SU-DHL-6 (cell line): ENCODE measurements at regions not wholly inside any gene's neighbourhood (a gene's known extent, or its start where the extent isn't known, plus 50 kb on each side); places are given as distances from the start of the nearest gene placed in this dataset.

Experiments used
- EZH2phosphoT487 ChIP-seq: fragments of 200-600 bp; sonication (generic), shearing (Covaris generic); conservative IDR thresholded peaks from 2 replicates; pipeline ENCODE4 v1.6.1; 2018; ENCODE audit warnings: mild to moderate bottlenecking, antibody characterized with exemption, low read length, moderate library complexity, mixed read lengths
- TF ChIP-seq, protein P1 (sequence below): fragments of 200-600 bp; sonication (generic); IDR thresholded peaks from one replicate; pipeline ENCODE4 v1.5.1; 2017; ENCODE audit warnings: antibody characterized with exemption, mild to moderate bottlenecking, low read length, moderate library complexity; ENCODE audit not compliant: insufficient read depth, poor library complexity, severe bottlenecking

- TF ChIP-seq, protein P1, sequence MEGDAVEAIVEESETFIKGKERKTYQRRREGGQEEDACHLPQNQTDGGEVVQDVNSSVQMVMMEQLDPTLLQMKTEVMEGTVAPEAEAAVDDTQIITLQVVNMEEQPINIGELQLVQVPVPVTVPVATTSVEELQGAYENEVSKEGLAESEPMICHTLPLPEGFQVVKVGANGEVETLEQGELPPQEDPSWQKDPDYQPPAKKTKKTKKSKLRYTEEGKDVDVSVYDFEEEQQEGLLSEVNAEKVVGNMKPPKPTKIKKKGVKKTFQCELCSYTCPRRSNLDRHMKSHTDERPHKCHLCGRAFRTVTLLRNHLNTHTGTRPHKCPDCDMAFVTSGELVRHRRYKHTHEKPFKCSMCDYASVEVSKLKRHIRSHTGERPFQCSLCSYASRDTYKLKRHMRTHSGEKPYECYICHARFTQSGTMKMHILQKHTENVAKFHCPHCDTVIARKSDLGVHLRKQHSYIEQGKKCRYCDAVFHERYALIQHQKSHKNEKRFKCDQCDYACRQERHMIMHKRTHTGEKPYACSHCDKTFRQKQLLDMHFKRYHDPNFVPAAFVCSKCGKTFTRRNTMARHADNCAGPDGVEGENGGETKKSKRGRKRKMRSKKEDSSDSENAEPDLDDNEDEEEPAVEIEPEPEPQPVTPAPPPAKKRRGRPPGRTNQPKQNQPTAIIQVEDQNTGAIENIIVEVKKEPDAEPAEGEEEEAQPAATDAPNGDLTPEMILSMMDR = no peak
- no peak for TF ChIP-seq EZH2phosphoT487
Observed at GRCh38 chr6:80445751-80446150, 339.3 kb downstream of the BCKDHB start.
